ENCODE measurements at regions not wholly inside any gene's neighbourhood (a gene's known extent, or its start where the extent isn't known, plus 50 kb on each side); places are given as distances from the start of the nearest gene placed in this dataset.

- no peak for ATAC-seq
- TF ChIP-seq PPARA (CRISPR knock-in tag; IDR thresholded peaks at IDR 0.05; ENCODE audit: borderline replicate concordance): no peak
- TF ChIP-seq POU6F1 (CRISPR knock-in tag; IDR thresholded peaks at IDR 0.05; ENCODE audit: borderline replicate concordance, low read depth): no peak
- TF ChIP-seq BACH2 (CRISPR knock-in tag; IDR thresholded peaks at IDR 0.05; ENCODE audit: borderline replicate concordance): no peak
- no peak for TF ChIP-seq ZNF70 (CRISPR knock-in tag; IDR thresholded peaks at IDR 0.05)
- no peak for TF ChIP-seq ARNTL (CRISPR knock-in tag; IDR thresholded peaks at IDR 0.05; ENCODE audit: borderline replicate concordance, low read depth)
- no peak for TF ChIP-seq PATZ1 (CRISPR knock-in tag; IDR thresholded peaks at IDR 0.05; ENCODE audit: borderline replicate concordance)
Measured at GRCh38 chr6:63521475-63522210, 50.6 kb upstream of the LOC128125822 start.
